Mesodermal cell (in vitro differentiated cells): ENCODE measurements at regions not wholly inside any gene's neighbourhood (a gene's known extent, or its start where the extent isn't known, plus 50 kb on each side); places are given as distances from the start of the nearest gene placed in this dataset.

ENCODE experiments used
- H3K27ac ChIP-seq: 2 replicates; pipeline ENCODE4 v1.7.0; 2013; ENCODE audit warnings: mild to moderate bottlenecking, low read depth, low read length, moderate library complexity; ENCODE audit not compliant: severe bottlenecking
- H3K36me3 ChIP-seq: 2 replicates; pipeline ENCODE4 v1.7.1; 2013; ENCODE audit warnings: mild to moderate bottlenecking, low read length, moderate library complexity; ENCODE audit not compliant: control insufficient read depth, insufficient read depth
- H3K4me1 ChIP-seq: one replicate; pipeline ENCODE4 v1.7.1; 2013; ENCODE audit warnings: mild to moderate bottlenecking, low read length; ENCODE audit not compliant: insufficient read depth, control insufficient read depth, poor library complexity, severe bottlenecking
- H3K4me3 ChIP-seq: 2 replicates; pipeline ENCODE4 v1.7.0; 2013; ENCODE audit warnings: low read length, control low read depth, mild to moderate bottlenecking; ENCODE audit not compliant: insufficient read depth, poor library complexity, severe bottlenecking; ENCODE audit errors: extremely low read depth
- H3K9me3 ChIP-seq: 2 replicates; pipeline ENCODE4 v1.7.1; 2013; ENCODE audit warnings: mild to moderate bottlenecking, low read length, moderate library complexity; ENCODE audit not compliant: control insufficient read depth
- WGBS, 2 experiments: methylation state at CpG; one replicate each; pipeline ENCODE4 v1.1.5; 2013; ENCODE audit warnings: missing lambda C conversion rate in 2 of 2; ENCODE audit not compliant: insufficient coverage in 2 of 2; 5-methylcytosine and 5-hydroxymethylcytosine counted together

DNA sequence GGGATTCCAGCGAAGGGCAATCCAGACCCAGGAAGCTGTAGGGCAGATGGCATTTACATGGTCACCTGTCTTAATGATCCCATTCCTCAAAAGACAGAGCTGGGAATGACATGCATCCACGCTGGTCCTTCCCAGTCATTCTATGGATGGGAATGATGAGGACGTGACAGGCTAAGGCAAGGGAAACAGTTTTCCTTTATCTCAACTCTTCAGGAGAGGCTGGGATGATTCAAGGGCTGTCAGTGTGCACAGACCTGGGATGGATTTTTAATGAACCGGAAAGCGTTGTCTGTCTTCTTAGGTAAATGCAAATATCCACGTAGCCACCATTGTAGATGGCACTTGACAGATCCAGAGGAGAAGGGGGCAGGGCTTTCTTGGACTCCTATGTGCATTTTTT is 483.2 kb upstream of the EEF2KMT start:
- Histone ChIP-seq H3K9me3 (no peaks in the 10 kb centered on the region), H3K4me3 (no peak overlapping the region), H3K4me1 (no peaks in the 10 kb centered on the region), H3K27ac (no peak overlapping the region), H3K36me3 (no peaks in the 10 kb centered on the region)
- WGBS, 2 experiments: 88 to 97% methylated on average over 4 to 6 of the region's 6 CpGs

GRCh38 chr16:5580296-5580695 is 482.7 kb upstream of the EEF2KMT start:
- Histone ChIP-seq H3K4me1 (no peaks in the 10 kb centered on the region), H3K4me3 (no peak overlapping the region), H3K36me3 (no peaks in the 10 kb centered on the region), H3K9me3 (no peaks in the 10 kb centered on the region), H3K27ac (no peak overlapping the region)
- 88 to 89% methylated on average over 8 of the region's 8 CpGs for WGBS, 2 experiments

- H3K4me3 ChIP-seq: no peak overlapping the region
- no peaks in the 10 kb centered on the region for H3K36me3 ChIP-seq
- H3K9me3 ChIP-seq: no peaks in the 10 kb centered on the region
- H3K27ac ChIP-seq: no peak overlapping the region
- 90 to 97% methylated on average over 4 to 6 of the region's 7 CpGs for WGBS, 2 experiments
- H3K4me1 ChIP-seq: no peaks in the 10 kb centered on the region
Observed at GRCh38 chr16:5578980-5579379, 481.4 kb upstream of the EEF2KMT start.

DNA sequence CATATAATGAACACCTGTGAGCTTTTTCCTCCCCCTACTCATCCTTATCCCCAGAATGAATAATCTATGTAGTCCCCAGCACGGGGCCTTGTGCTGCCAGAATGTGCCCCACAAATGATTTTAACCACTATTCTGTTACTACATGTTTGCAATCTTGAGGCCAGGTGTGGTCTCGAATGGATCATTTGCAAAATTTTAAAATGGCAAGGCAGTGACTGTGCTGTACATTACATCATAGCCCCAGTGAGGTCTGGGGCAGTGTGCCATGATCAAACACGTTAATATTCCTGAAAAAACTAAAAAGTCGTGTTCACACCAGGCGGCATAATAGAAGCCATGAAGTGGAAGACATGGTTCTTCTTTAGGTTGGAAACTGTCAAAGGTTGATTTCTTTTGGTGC is 479.9 kb upstream of the EEF2KMT start:
- H3K27ac ChIP-seq: no peak overlapping the region
- H3K36me3 ChIP-seq: no peaks in the 10 kb centered on the region
- 90 to 93% methylated on average over 5 of the region's 5 CpGs for WGBS, 2 experiments
- H3K4me3 ChIP-seq: no peak overlapping the region
- H3K9me3 ChIP-seq: no peaks in the 10 kb centered on the region
- H3K4me1 ChIP-seq: no peaks in the 10 kb centered on the region

DNA sequence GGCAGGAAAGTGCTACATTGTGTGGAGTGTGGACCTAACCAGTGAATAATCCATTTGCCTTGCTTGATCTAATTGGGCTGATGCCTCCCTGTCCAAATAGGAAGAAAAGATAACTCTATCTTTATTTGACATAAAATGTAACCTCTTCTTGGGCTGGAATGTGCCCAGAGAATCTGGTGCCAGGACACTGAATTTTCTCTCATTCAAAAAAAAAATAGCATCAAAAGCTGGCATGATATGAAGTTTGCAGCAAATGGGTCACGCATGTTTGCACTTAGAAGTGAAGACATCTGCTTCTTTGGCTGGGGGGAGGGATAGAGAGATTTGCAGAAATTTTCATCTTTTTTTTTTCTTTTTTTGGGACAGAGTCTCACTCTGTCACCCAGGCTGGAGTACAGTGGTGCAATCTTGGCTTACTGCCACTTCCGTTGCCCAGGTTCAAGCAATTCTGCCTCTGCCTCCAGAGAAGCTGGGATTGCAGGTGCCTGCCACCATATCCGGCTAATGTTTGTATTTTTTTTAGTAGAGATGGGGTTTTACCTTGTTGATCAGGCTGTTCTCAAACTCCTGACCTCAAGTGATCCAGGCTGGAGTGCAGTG is 478.2 kb upstream of the EEF2KMT start:
- H3K36me3 ChIP-seq: no peaks in the 10 kb centered on the region
- H3K9me3 ChIP-seq: peaks cover 4% of the 10 kb centered on the region
- no peak overlapping the region for H3K4me3 ChIP-seq

DNA sequence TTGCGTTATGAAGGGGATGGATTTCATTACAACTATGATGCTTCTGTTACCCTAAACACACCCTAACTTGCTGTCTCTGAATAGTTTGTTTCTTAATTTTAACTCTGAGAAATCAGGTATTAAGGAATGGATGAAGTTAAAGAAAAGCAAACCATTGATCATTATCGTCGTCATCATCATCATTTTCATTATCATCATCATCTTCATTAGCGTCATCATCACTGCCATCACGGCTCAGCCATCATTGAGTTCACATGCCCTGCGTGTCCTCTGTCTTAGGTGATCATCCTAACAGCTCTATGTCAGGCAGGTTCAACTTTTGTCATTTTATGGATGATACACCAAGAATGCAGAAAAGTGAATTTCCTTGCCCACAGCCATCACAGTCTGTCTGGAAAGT is 477.5 kb upstream of the EEF2KMT start:
- no peaks in the 10 kb centered on the region for H3K4me1 ChIP-seq
- H3K27ac ChIP-seq: no peak overlapping the region
- H3K9me3 ChIP-seq: peaks cover 4% of the 10 kb centered on the region
- no peak overlapping the region for H3K4me3 ChIP-seq
- H3K36me3 ChIP-seq: no peaks in the 10 kb centered on the region
- 96 to 98% methylated on average over 5 of the region's 6 CpGs for WGBS, 2 experiments

More for the DNA sequence above, 478.2 kb upstream of the EEF2KMT start:
- WGBS, 2 experiments: 83 to 100% methylated on average over 1 of the region's 3 CpGs
- Histone ChIP-seq H3K27ac (no peak overlapping the region), H3K4me1 (no peaks in the 10 kb centered on the region)

GRCh38 chr16:5572056-5572455 is 474.5 kb upstream of the EEF2KMT start:
- no peaks in the 10 kb centered on the region for H3K36me3 ChIP-seq
- H3K4me1 ChIP-seq: no peaks in the 10 kb centered on the region
- WGBS, 2 experiments: 100% methylated on average over 1 of the region's 2 CpGs

GRCh38 chr16:5571446-5571845 is 473.9 kb upstream of the EEF2KMT start:
- no peak overlapping the region for H3K4me3 ChIP-seq
- H3K36me3 ChIP-seq: no peaks in the 10 kb centered on the region
- 90 to 91% methylated on average over 6 to 7 of the region's 8 CpGs for WGBS, 2 experiments
- peaks cover 4% of the 10 kb centered on the region for H3K9me3 ChIP-seq
- no peaks in the 10 kb centered on the region for H3K4me1 ChIP-seq
- H3K27ac ChIP-seq: no peak overlapping the region

More at GRCh38 chr16:5572056-5572455, 474.5 kb upstream of the EEF2KMT start:
- Histone ChIP-seq H3K4me3 (no peak overlapping the region), H3K27ac (no peak overlapping the region), H3K9me3 (peaks cover 4% of the 10 kb centered on the region)

GRCh38 chr16:5561800-5562199 is 464.2 kb upstream of the EEF2KMT start:
- 92 to 93% methylated on average over 4 to 5 of the region's 6 CpGs for WGBS, 2 experiments
- H3K27ac ChIP-seq: no peak overlapping the region
- H3K36me3 ChIP-seq: no peaks in the 10 kb centered on the region

DNA sequence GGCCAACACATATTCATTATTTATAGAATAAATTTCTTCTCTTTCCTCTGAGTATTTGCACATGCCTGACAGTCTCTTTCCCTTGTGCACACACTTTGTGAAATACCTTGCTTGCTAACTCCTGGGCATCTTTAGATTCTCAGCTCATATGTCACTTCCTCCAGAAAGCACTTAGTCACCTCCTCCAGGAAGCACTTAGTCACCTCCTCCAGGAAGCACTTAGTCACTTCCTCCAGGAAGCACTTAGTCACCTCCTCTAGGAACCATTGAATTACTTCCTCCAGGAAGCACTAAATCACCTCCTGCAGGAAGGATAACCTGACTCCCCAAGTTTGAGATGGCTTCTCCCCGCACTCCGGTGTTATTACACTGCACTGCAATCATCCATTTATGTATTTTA is 462.5 kb upstream of the EEF2KMT start:
- no peak overlapping the region for H3K27ac ChIP-seq
- H3K4me3 ChIP-seq: no peak overlapping the region
- H3K4me1 ChIP-seq: peaks cover 4% of the 10 kb centered on the region
- no peaks in the 10 kb centered on the region for H3K36me3 ChIP-seq
- no CpG with 5 or more reads among the region's 2 CpGs for WGBS, 2 experiments
- no peaks in the 10 kb centered on the region for H3K9me3 ChIP-seq

More at GRCh38 chr16:5561800-5562199, 464.2 kb upstream of the EEF2KMT start:
- Histone ChIP-seq H3K4me3 (no peak overlapping the region), H3K4me1 (peaks cover 4% of the 10 kb centered on the region), H3K9me3 (no peaks in the 10 kb centered on the region)

DNA sequence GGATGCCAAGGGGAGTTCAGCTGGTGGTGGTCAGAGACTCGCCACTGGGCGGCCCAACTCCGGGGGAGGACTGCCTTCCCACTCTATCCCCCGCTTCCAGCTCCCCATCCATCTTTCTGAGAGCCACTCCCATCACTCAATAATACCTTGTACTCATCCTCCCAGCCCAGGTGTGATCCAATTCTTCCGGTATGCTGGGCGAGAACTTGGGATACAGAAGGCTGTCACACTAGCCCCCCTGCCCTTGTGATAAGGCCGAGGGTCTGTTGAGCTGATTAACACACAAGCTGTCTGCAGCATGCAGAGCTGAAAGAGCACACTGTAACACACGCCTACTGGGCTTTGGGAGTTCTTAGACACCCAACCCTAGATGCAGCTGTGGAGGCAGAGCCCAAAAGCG is 460.4 kb upstream of the EEF2KMT start:
- 69 to 74% methylated on average over 4 to 5 of the region's 9 CpGs for WGBS, 2 experiments
- H3K4me1 ChIP-seq: peaks cover 4% of the 10 kb centered on the region
- H3K36me3 ChIP-seq: no peaks in the 10 kb centered on the region
- H3K4me3 ChIP-seq: no peak overlapping the region
- H3K27ac ChIP-seq: no peak overlapping the region
- H3K9me3 ChIP-seq: no peaks in the 10 kb centered on the region
